ENCODE measurements at regions not wholly inside any gene's neighbourhood (a gene's known extent, or its start where the extent isn't known, plus 50 kb on each side); places are given as distances from the start of the nearest gene placed in this dataset.

DNA sequence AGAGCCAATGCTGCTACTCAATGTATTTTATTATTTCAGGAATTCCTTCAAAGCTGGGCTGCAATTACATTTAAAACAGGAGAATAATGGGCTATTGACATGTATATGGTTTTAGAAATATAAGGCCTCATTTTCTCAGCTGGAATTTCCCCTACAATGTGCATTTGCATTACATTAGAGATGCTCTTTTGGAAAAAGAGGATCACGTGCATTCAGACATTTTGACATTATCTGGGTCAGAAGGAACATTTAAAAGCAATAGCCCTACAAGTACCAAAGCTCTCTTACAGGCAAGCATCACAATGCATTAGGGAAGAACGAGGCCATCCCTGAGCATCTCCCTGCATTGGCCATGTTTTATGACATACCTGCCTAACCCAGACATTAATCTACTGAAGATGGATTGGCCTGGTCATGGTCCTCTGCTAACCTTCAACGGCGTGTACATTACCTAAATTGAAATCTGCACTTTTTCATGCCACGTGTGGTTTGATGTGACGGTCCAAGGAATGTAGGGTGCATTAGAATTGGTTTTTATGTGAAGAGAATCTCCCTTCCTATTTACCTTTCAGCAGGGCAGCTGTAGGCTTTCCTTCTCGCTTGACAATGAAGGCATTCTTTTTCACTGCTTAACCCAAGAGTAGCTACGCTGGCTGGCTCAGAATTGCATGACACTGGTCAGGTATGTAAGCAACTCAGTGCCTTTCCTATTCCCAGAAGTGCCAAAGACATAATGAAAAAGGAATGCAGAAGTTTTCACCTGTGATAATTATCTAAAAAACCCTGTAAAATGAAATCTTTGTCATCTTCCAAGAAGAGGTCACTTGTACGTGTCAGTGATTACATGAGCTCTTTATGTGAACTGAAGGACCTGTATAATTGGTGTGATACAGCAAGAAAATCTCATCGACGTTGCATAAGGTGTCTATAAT lies 212.3 kb upstream of the MPDZ start:
- Histone ChIP-seq H3K27ac (ENCODE audit: low read depth, low read length, poor library complexity, severe bottlenecking) (no peak overlapping the region), H3K4me1 (ENCODE audit: insufficient read depth, low read length, poor library complexity, severe bottlenecking) (no peaks in the 10 kb centered on the region), H3K4me3 (ENCODE audit: low read depth, low read length, poor library complexity, severe bottlenecking) (no peak overlapping the region), H3K27me3 (replicated peaks; ENCODE audit: insufficient read depth, low read depth, low read length, poor library complexity) (peaks cover 21% of the 10 kb centered on the region), H3K9me3 (ENCODE audit: low read depth, low read length, poor library complexity, severe bottlenecking) (no peaks in the 10 kb centered on the region), H3K36me3 (ENCODE audit: insufficient read depth, low read length, poor library complexity, severe bottlenecking) (no peaks in the 10 kb centered on the region)
- intact Hi-C loops (cut with micrococcal nuclease; ENCODE audit: unreplicated experiment) = no loop called here
- no TSS peak for BruUV-seq (replicated peaks)
- ChIA-PET CTCF (no interaction called here), POLR2A (ENCODE audit: low non-redundant PET) (no interaction called here)
- TF ChIP-seq, protein P1, sequence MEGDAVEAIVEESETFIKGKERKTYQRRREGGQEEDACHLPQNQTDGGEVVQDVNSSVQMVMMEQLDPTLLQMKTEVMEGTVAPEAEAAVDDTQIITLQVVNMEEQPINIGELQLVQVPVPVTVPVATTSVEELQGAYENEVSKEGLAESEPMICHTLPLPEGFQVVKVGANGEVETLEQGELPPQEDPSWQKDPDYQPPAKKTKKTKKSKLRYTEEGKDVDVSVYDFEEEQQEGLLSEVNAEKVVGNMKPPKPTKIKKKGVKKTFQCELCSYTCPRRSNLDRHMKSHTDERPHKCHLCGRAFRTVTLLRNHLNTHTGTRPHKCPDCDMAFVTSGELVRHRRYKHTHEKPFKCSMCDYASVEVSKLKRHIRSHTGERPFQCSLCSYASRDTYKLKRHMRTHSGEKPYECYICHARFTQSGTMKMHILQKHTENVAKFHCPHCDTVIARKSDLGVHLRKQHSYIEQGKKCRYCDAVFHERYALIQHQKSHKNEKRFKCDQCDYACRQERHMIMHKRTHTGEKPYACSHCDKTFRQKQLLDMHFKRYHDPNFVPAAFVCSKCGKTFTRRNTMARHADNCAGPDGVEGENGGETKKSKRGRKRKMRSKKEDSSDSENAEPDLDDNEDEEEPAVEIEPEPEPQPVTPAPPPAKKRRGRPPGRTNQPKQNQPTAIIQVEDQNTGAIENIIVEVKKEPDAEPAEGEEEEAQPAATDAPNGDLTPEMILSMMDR (conservative IDR thresholded peaks at IDR 0.05; ENCODE audit: low read depth, low read length) = no peak
- TF ChIP-seq EZH2 (IDR thresholded peaks at IDR 0.05; ENCODE audit: borderline replicate concordance, low read depth, low read length, poor library complexity, severe bottlenecking) = no peak
- DNase-seq (ENCODE audit: low spot score) = peak; percentile 67

DNA sequence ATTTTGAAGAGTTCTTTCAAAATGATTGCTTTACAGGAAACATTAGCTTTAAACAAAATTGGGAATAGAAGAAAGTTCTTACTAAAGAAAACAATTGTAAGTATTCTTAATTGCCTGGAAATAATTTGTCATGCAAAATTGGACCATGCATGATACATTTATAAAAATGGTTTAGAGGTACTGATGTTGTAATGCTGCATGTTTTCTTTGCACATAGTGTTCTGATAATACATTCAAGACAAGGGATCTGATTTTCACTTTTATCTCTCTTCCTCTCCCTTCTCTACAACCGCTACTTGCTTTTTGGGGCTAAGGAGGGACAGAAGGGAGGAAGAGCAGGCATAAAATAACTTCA lies 211.6 kb upstream of the MPDZ start:
- intact Hi-C loops (cut with micrococcal nuclease; ENCODE audit: unreplicated experiment) = no loop called here
- H3K9me3 ChIP-seq (ENCODE audit: low read depth, low read length, poor library complexity, severe bottlenecking) = no peaks in the 10 kb centered on the region
- DNase-seq (ENCODE audit: low spot score) = peak; percentile 4
- H3K4me3 ChIP-seq (ENCODE audit: low read depth, low read length, poor library complexity, severe bottlenecking) = no peak overlapping the region
- peaks cover 19% of the 10 kb centered on the region for H3K27me3 ChIP-seq (replicated peaks; ENCODE audit: insufficient read depth, low read depth, low read length, poor library complexity)
- no peaks in the 10 kb centered on the region for H3K36me3 ChIP-seq (ENCODE audit: insufficient read depth, low read length, poor library complexity, severe bottlenecking)
- ChIA-PET CTCF (no interaction called here), POLR2A (ENCODE audit: low non-redundant PET) (no interaction called here)
- no peaks in the 10 kb centered on the region for H3K4me1 ChIP-seq (ENCODE audit: insufficient read depth, low read length, poor library complexity, severe bottlenecking)
- TF ChIP-seq, protein P1 (conservative IDR thresholded peaks at IDR 0.05; ENCODE audit: low read depth, low read length) = no peak
- TF ChIP-seq EZH2 (IDR thresholded peaks at IDR 0.05; ENCODE audit: borderline replicate concordance, low read depth, low read length, poor library complexity, severe bottlenecking) = no peak
- BruUV-seq (replicated peaks) = no TSS peak
- H3K27ac ChIP-seq (ENCODE audit: low read depth, low read length, poor library complexity, severe bottlenecking) = no peak overlapping the region

DNA sequence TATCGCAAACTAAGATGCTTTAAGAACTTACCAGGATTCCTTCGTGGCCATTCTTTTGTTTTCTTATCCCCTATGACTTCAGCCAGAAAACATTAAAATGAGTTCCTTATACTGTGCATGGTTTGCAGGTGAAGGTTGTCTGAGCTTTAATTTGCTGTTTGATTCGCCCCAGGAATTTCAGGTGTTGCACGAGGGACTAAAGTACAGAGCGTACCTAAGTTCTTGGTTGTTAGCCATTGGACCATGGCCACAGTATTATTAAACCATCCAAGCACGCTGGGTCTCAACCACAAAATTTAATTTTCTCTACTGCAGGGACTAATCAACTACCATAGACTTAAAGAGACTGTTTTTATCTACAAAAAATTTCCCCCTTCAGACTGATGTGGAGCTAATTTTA lies 208.4 kb upstream of the MPDZ start:
- no peak for DNase-seq (ENCODE audit: low spot score)
- POLR2A ChIA-PET (ENCODE audit: low non-redundant PET) = no interaction called here
- H3K9me3 ChIP-seq (ENCODE audit: low read depth, low read length, poor library complexity, severe bottlenecking) = no peaks in the 10 kb centered on the region
- intact Hi-C loops (cut with micrococcal nuclease; ENCODE audit: unreplicated experiment) = no loop called here
- TF ChIP-seq, protein P1 (conservative IDR thresholded peaks at IDR 0.05; ENCODE audit: low read depth, low read length) = no peak
- no peak for TF ChIP-seq EZH2 (IDR thresholded peaks at IDR 0.05; ENCODE audit: borderline replicate concordance, low read depth, low read length, poor library complexity, severe bottlenecking)
- no peak overlapping the region for H3K4me3 ChIP-seq (ENCODE audit: low read depth, low read length, poor library complexity, severe bottlenecking)
- no TSS peak for BruUV-seq (replicated peaks)
- H3K4me1 ChIP-seq (ENCODE audit: insufficient read depth, low read length, poor library complexity, severe bottlenecking) = no peaks in the 10 kb centered on the region
- H3K27ac ChIP-seq (ENCODE audit: low read depth, low read length, poor library complexity, severe bottlenecking) = no peak overlapping the region
- peaks cover 15% of the 10 kb centered on the region for H3K27me3 ChIP-seq (replicated peaks; ENCODE audit: insufficient read depth, low read depth, low read length, poor library complexity)
- H3K36me3 ChIP-seq (ENCODE audit: insufficient read depth, low read length, poor library complexity, severe bottlenecking) = no peaks in the 10 kb centered on the region
- CTCF ChIA-PET = no interaction called here

Measured in A673 (cell line).